HUDEP-2 (cell line): ENCODE measurements at regions not wholly inside any gene's neighbourhood (a gene's known extent, or its start where the extent isn't known, plus 50 kb on each side); places are given as distances from the start of the nearest gene placed in this dataset.
A peak's percentile ranks its signal among the peaks of the same experiment; 100 is the strongest.
"Not testable (repeated sequence)": the region's sequence is repeated elsewhere in the genome, so short reads cannot be mapped to it uniquely, and the experiment has no call there.

Source experiments
- DNase-seq, 76 experiments: peaks; one replicate each; lab custom pipeline; 2025; ENCODE audit not compliant: unreplicated experiment in 76 of 76; lab: John Stamatoyannopoulos, UW

- DNase-seq = no peak
These were observed 101.4 kb downstream of the TNFRSF13B start for GRCh38 chr17:16870253-16871245.

- DNase-seq = not testable (repeated sequence)
These were observed 102.2 kb downstream of the TNFRSF13B start for GRCh38 chr17:16869531-16870252.

GRCh38 chr17:16868616-16869015, 103.3 kb downstream of the TNFRSF13B start:
- DNase-seq = not testable (repeated sequence)

GRCh38 chr17:16867545-16867944, 104.4 kb downstream of the TNFRSF13B start:
- DNase-seq = not testable (repeated sequence)

- not testable (repeated sequence) for DNase-seq
These were observed 105.1 kb downstream of the TNFRSF13B start for GRCh38 chr17:16866841-16867240.

- no peak for DNase-seq
These were observed 105.5 kb downstream of the TNFRSF13B start for GRCh38 chr17:16866436-16866835.

GRCh38 chr17:16865704-16866103, 106.2 kb downstream of the TNFRSF13B start:
- DNase-seq = not testable (repeated sequence)

GRCh38 chr17:16865077-16865613, 106.8 kb downstream of the TNFRSF13B start:
- DNase-seq = not testable (repeated sequence)

GRCh38 chr17:16864462-16865076, 107.3 kb downstream of the TNFRSF13B start:
- not testable (repeated sequence) for DNase-seq

- peak in 1 of 76 experiments; percentile 1 for DNase-seq
These were observed 110.8 kb downstream of the TNFRSF13B start for GRCh38 chr17:16861152-16861551.

- DNase-seq = not testable (repeated sequence)
These were observed 111.5 kb downstream of the TNFRSF13B start for GRCh38 chr17:16860467-16860866.

- peak in 16 of 76 experiments; percentile 4 to 53 (median 34) for DNase-seq
These were observed 112.4 kb downstream of the TNFRSF13B start for GRCh38 chr17:16859515-16859914.

- not testable (repeated sequence) for DNase-seq
These were observed 114.2 kb downstream of the TNFRSF13B start for GRCh38 chr17:16857746-16858145.

- DNase-seq = not testable (repeated sequence)
These were observed 115.1 kb downstream of the TNFRSF13B start for GRCh38 chr17:16856846-16857245.

- DNase-seq = not testable (repeated sequence)
These were observed 115.7 kb downstream of the TNFRSF13B start for GRCh38 chr17:16856171-16856570.

- DNase-seq = not testable (repeated sequence)
These were observed 117.3 kb downstream of the TNFRSF13B start for GRCh38 chr17:16854636-16855035.

- DNase-seq = no peak
These were observed 118.1 kb downstream of the TNFRSF13B start for GRCh38 chr17:16853661-16854320.

- not testable (repeated sequence) for DNase-seq
These were observed 122.1 kb downstream of the TNFRSF13B start for GRCh38 chr17:16849861-16850260.

GRCh38 chr17:16848997-16849396, 122.9 kb downstream of the TNFRSF13B start:
- DNase-seq = not testable (repeated sequence)

- not testable (repeated sequence) for DNase-seq
These were observed 126.8 kb downstream of the TNFRSF13B start for GRCh38 chr17:16845098-16845497.
